ENCODE measurements at regions not wholly inside any gene's neighbourhood (a gene's known extent, or its start where the extent isn't known, plus 50 kb on each side); places are given as distances from the start of the nearest gene placed in this dataset.
A peak's percentile ranks its signal among the peaks of the same experiment; 100 is the strongest.
"Not testable (repeated sequence)": the region's sequence is repeated elsewhere in the genome, so short reads cannot be mapped to it uniquely, and the experiment has no call there.

DNA sequence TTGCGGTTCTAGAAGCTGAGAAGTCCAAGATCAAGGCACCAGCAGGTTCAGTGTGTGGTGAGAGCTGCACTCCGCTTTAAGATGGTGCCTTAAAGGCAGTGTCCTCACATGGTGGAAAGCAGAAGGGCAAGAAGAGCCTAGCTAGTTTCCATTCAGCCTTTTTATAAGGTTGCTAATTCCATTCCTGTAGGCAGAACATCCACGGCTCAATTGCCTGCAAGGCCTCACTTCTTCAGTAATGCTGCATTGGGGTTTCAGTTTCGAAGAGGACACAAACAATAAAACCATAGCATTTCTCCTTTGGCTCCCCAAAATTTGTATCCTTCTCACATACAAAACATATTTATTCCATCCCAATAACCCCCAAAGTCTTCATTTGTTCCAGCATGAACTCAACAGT lies 109.5 kb upstream of the KCND2 start:
- DNase-seq, result no peak

DNA sequence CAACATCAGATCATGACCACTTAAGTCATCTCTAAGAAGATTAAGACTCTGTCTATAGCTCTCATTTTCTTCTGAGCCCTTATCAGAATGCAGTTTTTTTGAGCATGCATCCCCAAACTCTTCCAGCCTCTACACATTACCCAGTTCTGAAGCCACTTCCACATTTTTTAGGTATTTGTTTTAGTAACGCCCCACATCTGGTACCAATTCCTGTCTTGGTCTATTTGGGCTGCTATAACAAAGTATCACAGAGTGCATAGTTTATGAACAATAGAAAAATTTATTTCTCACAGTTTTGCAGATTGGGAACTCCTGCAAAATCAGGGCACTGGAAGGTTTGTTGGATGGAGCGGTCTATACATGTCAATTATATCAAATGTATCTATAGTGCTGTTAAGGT lies 107.7 kb upstream of the KCND2 start:
- DNase-seq, result peak; percentile 13

DNA sequence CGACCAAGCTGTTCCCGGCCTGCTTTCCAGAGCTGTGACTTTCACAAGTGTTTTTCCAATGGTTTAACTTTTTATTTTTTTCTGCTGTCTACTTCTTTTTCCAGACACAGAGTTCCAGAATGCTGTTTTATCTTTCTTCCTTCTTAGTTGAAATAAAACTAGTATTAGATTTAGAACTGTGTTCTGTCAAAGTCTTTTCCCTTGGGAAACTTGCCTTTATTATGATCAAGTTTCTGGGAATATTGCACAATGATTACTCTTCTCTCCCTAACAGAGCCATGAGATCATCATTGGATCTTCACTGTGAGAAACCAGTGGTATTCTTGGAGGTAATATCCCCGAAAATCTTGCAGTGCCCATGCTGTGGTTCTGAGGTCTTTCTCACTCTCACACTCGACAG lies 104.9 kb upstream of the KCND2 start:
- DNase-seq, result no peak

DNA sequence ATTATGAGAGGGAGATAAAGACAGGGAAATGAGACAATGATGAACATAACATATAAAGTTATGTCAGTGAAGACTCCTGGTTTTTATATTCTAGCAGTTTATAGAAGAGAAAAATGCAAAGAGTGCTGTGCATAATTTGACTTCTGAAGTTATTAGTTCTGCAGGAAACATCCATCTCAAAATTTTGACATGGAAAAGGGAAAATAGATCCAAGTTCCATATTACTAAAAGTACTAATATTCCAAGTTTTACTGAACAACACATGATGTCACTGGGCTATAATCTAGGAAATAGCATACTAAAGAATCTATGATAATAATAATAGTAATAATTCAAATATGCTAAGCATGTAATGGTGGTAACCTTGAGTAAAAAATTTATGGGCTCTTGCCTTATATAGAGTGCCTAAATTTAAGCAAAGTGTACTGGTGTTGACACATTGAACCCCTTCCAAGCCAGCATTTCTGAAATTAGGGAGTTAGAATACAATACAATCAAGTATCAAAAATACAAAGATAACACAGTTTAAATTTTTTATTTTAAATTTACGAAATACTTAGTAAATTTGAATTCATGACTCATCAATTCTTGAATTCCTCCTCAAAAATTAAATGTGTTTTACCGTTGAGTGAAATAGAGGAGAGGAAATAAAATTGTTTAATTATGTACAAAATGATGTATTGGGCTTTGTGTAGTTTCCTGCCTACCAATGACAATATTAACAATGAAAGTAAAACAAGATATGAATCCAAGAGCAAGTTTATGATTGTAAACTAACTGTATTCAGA lies 102.8 kb upstream of the KCND2 start:
- DNase-seq, result no peak

DNA sequence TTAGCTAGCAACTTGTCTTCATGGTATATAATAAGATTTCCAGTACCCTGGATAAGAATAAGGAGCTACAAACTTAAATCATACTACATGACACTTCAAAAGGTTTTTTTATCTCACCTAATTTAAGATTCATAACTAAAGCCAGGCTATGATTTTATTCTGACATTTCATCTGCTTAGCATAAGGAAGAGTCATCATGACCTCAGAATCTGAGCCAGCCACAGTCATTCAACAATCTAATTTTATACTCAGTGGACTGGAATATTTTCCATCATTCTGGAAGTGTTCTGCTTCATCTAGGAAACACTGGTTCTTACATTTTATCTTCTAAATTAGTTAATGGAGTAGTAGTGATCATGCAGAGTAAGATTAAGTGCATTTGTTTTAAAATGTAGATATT lies 102.1 kb upstream of the KCND2 start:
- DNase-seq, result no peak

DNA sequence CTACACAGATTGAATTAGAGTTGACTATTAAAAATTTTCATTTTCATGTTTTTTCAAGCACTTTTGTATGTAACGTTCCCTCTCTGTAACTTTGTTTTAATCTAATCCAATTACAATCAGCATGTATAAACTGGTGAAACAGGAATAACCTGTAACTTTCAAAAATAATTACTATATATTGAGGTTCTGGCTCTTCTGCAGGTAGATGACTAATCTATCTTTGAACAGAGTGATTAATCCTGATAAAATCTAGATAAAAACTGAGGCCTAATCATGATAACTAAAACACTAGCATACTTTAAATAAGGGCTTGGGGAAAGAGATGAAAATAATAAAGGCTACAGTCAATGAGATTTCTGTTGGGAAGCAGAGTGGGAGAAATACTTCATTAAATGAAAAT lies 101.6 kb upstream of the KCND2 start:
- no peak for DNase-seq

DNA sequence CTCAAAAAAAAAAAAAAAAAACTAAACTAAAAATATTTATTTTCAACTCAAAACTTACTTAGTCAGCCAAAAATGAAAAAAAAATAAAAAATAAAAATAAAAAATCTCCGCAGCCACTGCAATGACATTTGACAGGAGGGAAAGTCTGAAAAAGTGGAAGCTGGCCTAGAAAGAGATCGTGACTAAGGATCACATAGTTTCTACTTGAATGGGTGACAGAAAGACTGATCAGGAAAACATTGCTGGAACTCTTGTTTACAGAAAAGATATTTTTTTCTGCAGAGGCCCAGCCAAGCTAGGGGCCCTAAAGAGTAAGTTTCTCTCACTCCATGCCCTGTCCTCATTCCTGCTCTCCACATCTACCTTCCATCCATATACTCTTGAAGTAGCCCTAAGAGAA lies 92.8 kb upstream of the KCND2 start:
- no peak for DNase-seq

DNA sequence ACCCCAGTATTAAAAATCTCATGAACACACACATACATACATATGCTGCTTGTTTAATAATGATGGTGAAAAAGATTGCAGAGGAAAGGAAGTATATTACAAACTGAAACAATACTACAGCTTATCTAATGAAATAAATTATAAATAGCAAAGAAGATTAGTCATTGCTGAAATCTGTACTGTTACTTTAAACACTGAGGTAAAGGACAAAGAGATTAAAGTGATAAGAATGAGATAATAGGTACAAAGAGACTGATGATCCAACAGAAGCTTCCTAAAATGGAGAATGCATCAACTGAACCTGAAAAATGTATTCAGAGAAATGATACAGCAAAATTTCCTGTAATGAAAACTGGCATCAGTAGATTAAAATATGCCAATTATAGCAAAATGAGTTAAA lies 91.5 kb upstream of the KCND2 start:
- no peak for DNase-seq

DNA sequence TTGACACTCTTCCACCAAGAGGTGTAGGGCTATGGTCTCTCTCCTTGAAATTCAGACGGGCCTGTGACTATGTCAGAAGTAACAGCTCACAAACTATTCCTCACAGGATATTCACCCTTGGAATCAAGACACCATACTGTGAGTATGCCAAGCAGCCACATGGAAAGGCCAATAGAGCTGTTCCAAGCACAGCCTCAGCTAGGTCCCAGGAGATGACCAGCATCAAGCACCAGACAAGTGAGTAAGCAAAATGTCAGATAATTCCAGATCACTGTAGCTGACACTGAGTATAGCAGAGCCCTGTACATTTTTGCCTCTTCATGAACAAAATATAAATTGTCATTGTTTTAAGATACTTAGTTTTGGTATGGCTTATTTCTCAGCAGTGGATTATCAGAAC lies 88.1 kb upstream of the KCND2 start:
- no peak for DNase-seq

DNA sequence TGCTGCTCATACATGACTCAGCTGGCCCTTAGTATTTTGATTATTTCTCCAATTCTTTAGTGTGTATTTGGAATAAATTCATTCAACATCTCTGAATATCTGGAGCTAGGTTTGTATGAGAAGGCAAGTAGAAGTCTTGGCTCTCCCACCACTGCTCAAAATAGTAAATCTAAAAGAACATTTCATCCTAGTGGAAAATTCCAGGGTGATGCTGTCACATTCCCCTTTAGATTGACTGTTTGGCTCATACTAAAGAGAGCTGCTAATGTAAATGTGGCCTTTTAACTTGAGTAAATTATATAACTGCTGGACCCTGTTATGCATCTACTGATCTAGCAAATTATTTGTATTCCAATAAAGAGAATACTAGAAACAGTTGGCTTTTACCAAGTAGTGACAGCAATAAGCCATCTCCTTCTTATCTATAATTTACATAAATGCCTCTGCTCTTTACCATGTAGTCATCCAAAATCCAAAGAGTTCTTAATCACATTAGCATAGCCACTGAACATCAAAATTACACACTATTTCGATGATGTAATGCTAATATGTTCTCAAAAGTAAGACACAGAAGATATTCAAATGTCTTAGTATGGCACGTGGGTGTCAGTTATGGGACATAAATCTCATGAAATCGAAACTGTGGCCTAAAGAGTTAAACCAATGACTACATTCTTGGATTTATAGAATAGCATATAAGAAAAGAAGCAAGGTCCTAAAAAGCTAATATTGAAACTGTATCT lies 86.9 kb upstream of the KCND2 start:
- no peak for DNase-seq

DNA sequence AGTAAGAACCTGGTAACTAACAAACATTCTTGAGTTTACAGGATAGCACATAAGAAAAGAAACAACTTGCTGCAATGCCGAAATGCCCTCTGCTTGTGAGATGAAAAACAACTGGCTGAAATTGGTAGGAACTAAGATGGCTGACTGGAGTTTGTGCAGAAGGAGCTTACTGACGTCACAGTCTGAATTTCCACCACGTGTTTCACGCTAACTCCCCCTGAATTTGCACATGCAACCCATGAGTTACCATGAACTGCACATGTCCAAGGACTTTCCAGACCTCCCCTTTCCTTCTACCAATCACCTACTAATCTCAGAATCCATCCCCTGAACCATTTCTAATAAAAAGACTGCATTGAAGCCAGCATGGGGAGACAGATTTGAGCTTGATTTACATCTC lies 86.3 kb upstream of the KCND2 start:
- no peak for DNase-seq

DNA sequence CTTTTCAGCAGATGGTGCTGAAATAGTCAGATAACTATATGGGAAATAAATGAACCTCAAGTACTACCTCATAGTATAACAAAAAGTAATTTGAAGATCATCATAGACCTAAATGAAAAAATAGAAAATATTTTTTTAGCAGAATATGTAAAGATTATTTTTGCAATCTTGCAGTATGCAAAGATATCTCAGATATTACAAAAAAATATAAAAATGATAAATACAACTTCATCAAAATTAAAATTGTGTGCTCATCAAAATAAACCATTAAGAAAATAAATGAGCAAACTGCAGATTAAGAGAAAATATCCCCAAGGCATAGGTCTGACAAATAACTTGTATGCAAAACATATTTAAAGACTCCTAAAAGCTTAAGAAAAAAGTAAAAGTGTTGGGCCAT lies 83.4 kb upstream of the KCND2 start:
- no peak for DNase-seq

DNA sequence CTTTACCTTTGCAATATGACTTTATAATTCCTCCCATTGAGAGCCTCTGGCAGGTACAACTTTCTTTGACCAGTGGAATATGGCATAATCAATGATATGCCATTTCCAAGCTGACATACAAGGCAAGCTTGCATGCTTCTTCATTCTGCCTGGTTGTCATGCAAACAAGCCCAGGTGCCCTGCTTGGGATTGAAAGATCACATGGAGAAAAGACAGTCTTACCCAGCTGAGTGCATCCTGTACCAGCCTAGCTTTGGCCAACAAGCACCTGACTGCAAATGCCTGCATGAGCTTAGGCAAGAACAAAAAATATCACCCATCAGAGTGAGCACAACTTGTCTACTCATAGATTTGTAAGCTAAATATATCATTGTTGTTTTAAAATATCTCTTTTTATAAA lies 82.9 kb upstream of the KCND2 start:
- DNase-seq, result no peak

DNA sequence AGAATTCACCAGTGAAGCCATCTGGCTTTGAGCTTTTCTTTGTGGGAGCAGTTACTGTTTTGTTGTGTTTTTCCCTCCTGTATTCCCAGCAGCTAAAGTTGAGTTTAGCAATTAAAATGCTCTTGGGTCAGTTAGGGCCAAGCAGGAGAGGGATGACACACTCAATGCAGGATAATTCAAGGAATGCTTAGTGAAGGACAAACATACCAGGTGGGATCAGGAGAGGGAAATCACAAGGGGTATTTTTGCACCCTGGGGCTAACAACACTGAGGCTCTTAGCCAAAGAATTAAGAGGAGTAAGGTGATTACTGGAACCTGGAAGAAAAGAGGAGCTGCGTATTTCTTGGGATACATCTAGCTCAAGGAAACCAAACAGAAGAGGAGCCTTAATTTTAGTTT lies 82.4 kb upstream of the KCND2 start:
- no peak for DNase-seq

DNA sequence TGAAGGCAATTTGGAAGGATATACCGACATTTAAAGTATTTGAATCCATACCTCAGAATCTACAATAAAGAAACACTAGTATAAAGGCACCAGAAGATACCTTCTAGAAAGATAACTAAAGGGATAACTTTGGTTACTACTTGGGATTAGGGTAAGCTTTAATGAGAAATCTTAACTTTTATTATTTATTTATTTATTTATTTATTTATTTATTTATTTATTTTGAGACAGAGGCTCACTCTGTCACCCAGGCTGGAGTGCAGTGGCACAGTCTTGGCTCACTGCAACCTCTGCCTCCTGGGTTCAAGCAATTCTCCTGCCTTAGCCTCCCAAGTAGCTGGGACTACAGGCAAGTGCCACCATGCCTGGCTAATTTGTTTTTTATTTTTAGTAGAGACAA lies 81.6 kb upstream of the KCND2 start:
- DNase-seq, result not testable (repeated sequence)

DNA sequence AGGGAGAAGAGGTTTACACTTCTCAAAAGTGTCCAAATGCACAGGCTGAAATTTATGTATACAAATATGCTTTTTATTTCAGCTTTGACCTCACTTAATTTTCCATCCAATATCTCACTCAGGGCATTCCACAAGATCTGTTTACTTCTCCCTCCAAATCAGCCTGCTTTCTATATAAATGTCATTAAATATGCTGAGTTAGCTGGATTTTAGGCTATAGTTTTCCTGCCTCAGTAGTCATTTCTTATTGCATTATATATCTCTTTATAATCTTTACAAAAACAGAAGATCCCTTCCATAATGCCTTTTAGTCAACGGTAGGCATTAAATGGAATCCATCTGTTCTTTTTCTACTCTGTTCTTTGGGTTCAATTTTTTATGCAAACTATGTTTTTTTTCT lies 71.7 kb upstream of the KCND2 start:
- no peak for DNase-seq

DNA sequence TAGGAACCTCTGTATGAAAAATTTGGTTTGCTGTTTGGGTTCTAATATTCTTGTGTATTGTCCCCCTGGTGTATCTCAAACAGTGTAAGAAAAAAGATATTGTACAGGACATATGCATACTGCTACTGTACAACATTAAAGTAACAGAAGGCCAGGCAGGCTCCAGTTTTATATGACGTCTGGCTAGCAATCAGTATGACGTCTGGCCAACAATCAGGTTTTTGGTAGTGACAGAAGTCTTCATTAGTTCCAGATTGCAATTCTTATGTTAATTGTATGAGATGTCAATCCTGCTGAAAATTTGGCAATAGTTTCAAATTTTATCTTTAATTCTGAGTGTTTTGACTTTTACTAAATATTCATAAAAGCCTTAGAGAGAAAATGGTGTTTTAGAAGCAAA lies 67.9 kb upstream of the KCND2 start:
- DNase-seq, result no peak

DNA sequence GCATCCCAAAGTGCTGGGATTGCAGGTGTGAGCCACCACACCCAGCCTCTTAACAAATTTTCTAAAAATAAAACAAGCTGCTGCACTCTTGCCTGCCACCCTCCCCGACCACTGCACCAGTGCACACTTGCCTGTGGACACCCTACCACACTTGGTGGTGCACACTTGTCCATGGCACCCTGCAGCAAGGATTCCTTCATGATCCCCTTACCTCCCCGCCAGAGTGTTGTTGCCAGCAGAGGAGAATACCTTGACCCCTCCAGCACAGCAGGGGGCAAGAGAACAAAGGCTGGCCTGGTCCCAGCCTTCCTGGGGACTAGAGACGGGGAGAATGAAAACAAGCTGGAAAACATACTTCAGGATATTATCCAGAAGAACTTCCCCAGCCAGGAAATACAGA lies 65.9 kb upstream of the KCND2 start:
- DNase-seq, result no peak

DNA sequence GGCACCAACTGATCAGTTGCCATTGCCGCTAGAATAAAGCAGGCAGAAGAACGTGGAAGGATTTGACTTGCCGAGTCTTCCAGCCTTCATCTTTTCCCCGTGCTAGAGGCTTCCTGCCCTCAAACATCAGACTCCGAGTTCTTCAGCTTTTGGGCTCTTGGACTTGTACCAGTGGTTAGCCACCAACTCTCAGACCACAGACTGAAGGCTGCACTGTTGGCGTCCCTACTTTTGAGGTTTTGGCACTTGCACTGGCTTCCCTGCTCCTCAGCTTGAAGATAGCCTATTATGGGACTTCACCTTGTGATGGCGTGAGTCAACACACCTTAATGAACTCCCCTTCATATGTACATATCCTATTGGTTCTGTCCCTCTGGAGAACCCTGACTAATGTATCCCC lies 57.3 kb upstream of the KCND2 start:
- no peak for DNase-seq

DNA sequence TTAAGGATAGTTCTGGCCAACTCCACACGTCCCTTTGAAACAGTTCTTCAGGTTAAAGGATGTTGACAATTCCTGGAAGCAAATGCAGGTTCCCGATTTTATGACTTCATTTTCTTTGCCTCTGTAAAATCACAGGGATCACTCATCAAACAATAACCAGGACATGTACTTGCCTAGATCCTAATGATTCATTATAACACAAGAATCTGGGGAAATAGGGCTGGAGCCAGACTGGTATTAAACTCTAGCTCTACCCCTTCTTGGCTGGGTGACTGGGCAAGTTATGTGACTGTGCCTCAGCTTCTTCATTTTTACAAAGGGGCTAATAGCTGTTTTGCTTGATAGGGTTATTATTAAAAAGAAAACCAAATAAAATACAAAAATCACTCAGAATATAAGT lies 56.0 kb upstream of the KCND2 start:
- no peak for DNase-seq

DNA sequence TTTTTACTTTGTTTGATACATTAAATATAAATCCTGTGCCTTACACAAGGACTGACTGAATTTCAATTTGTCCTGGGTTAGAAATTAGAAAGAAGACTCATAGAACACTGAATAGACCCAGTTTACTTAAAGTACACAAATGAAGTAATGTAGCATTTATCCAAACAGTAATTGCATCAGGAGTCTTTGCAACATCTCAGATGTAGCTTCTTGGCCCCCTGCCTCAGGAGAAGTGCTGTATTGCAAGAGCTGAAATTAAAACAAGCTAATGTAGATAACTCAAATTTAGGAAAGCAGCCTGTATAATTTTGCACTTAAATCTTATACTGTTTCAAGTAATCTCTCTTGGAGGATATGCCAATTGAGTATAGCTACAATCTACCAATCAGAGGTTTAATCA lies 54.3 kb upstream of the KCND2 start:
- no peak for DNase-seq

DNA sequence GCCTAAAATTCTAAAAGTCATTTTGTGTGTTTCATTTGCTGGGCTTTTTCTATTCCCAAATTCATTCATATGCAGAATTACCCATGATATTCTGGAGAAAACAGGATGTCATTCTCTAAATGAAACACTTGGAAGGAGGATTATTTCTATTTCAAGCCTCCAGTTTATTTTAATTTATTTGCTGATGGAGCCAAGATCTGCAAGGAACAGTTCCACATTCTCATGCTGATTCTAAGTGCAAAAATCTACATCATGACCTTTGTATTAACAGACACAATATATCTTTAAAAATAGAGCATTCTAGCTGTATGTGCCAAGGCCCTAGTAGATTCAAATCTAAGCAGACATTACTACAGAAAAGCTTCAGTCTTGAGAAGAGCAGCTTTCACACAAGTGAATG lies 51.3 kb upstream of the KCND2 start:
- no peak for DNase-seq
